IMR-90 (cell line): ENCODE measurements at regions not wholly inside any gene's neighbourhood (a gene's known extent, or its start where the extent isn't known, plus 50 kb on each side); places are given as distances from the start of the nearest gene placed in this dataset.

Source experiments
- ATAC-seq: fragments of 200-7000 bp; cut with Tn5 transposase; 2 replicates; pipeline ENCODE4 v1.9.1; 2020; ENCODE audit warnings: low read depth, mild to moderate bottlenecking, moderate library complexity
- BruUV-seq: library from RNA; stranded (reverse); fragments of 400-500 nt; replicated peaks from 2 replicates; lab custom pipeline; 2021; lab: Mats Ljungman, UMichigan
- CTCF ChIA-PET: fragments of 300-600 bp; formaldehyde crosslinking; extraction: SDS; loops from one replicate; lab custom pipeline; 2021; ENCODE audit warnings: antibody characterized with exemption; lab: Yijun Ruan, JAX
- POLR2A ChIA-PET: fragments of 300-600 bp; sonication (Branson Sonifier 250); formaldehyde crosslinking; loops from one replicate; lab custom pipeline; 2022; ENCODE audit warnings: antibody characterized with exemption; ENCODE audit not compliant: unreplicated experiment; lab: Charles Lee
- DNase-seq: peaks from one replicate; pipeline ENCODE4 v3.0.0; 2013
- H2AFZ ChIP-seq: replicated peaks from 2 replicates; pipeline ENCODE3; 2013; ENCODE audit warnings: low read length, mild to moderate bottlenecking; ENCODE audit not compliant: poor library complexity
- H2AK5ac ChIP-seq: 2 replicates; pipeline ENCODE4 v1.6.1; 2013; ENCODE audit warnings: low read depth, low read length, inconsistent platforms
- H2AK9ac ChIP-seq: replicated peaks from 2 replicates; pipeline ENCODE3; 2013; ENCODE audit warnings: mild to moderate bottlenecking, low read depth, low read length, moderate library complexity; ENCODE audit not compliant: poor library complexity
- H2BK120ac ChIP-seq: 2 replicates; pipeline ENCODE4 v1.6.1; 2013; ENCODE audit warnings: low read depth, low read length, inconsistent platforms
- H2BK15ac ChIP-seq: 3 replicates; pipeline ENCODE4 v1.6.1; 2013; ENCODE audit warnings: low read depth, low read length, inconsistent platforms
- H2BK20ac ChIP-seq: 2 replicates; pipeline ENCODE4 v1.6.1; 2013; ENCODE audit warnings: low read depth, mild to moderate bottlenecking, inconsistent platforms, low read length, moderate library complexity
- H2BK5ac ChIP-seq: 2 replicates; pipeline ENCODE4 v1.6.1; 2013; ENCODE audit warnings: mild to moderate bottlenecking, low read depth, low read length, inconsistent platforms; ENCODE audit not compliant: poor library complexity, severe bottlenecking
- H3K14ac ChIP-seq: replicated peaks from 2 replicates; pipeline ENCODE4 v1.6.1; 2013; ENCODE audit warnings: low read depth, low read length, inconsistent platforms
- H3K18ac ChIP-seq: 2 replicates; pipeline ENCODE4 v1.6.1; 2013; ENCODE audit warnings: low read depth, low read length, control low read depth
- H3K23ac ChIP-seq: 2 replicates; pipeline ENCODE4 v1.6.1; 2013; ENCODE audit warnings: low read depth, low read length, inconsistent platforms
- H3K27ac ChIP-seq: 2 replicates; pipeline ENCODE4 v1.5.1; 2013; ENCODE audit warnings: mild to moderate bottlenecking, control low read depth, low read length; ENCODE audit not compliant: insufficient read depth
- H3K27me3 ChIP-seq: 2 replicates; pipeline ENCODE4 v1.6.1; 2013; ENCODE audit warnings: low read length; ENCODE audit not compliant: control insufficient read depth, insufficient read depth
- H3K36me3 ChIP-seq: 2 replicates; pipeline ENCODE4 v1.6.1; 2013; ENCODE audit warnings: low read length, mixed read lengths; ENCODE audit not compliant: control insufficient read depth, insufficient read depth
- H3K4ac ChIP-seq: 2 replicates; pipeline ENCODE4 v1.6.1; 2013; ENCODE audit warnings: low read depth, low read length, inconsistent platforms
- H3K4me1 ChIP-seq: 2 replicates; pipeline ENCODE4 v1.6.1; 2013; ENCODE audit warnings: low read length, mixed read lengths; ENCODE audit not compliant: control insufficient read depth, insufficient read depth
- H3K4me2 ChIP-seq: 2 replicates; pipeline ENCODE4 v1.6.1; 2013; ENCODE audit warnings: low read depth, mild to moderate bottlenecking, control low read depth, low read length, moderate library complexity
- H3K4me3 ChIP-seq: 2 replicates; pipeline ENCODE4 v1.5.1; 2013; ENCODE audit warnings: low read depth, mild to moderate bottlenecking, control low read depth, low read length, moderate library complexity; ENCODE audit not compliant: insufficient read depth
- H3K56ac ChIP-seq: 2 replicates; pipeline ENCODE4 v1.6.1; 2013; ENCODE audit warnings: low read length, inconsistent platforms; ENCODE audit not compliant: insufficient read depth; ENCODE audit errors: extremely low read depth
- H3K79me1 ChIP-seq, 2 experiments: 2 replicates each; pipeline ENCODE4 v1.6.1; 2013; ENCODE audit warnings: low read length in 2 of 2, inconsistent platforms in 1 of 2, low read depth in 1 of 2
- H3K9ac ChIP-seq: 2 replicates; pipeline ENCODE4 v1.6.1; 2013; ENCODE audit warnings: low read depth, low read length, control low read depth
- H3K9me1 ChIP-seq: 2 replicates; pipeline ENCODE4 v1.6.1; 2013; ENCODE audit warnings: low read length, inconsistent platforms; ENCODE audit not compliant: insufficient read depth
- H3K9me3 ChIP-seq: 2 replicates; pipeline ENCODE4 v1.6.1; 2013; ENCODE audit warnings: low read length; ENCODE audit not compliant: control insufficient read depth, insufficient read depth
- H4K20me1 ChIP-seq: 2 replicates; pipeline ENCODE4 v1.6.1; 2013; ENCODE audit warnings: low read length, inconsistent platforms; ENCODE audit not compliant: insufficient read depth
- H4K5ac ChIP-seq: 2 replicates; pipeline ENCODE4 v1.6.1; 2013; ENCODE audit warnings: mild to moderate bottlenecking, low read depth, low read length, control low read depth
- H4K8ac ChIP-seq, 2 experiments: 2 replicates each; pipeline ENCODE4 v1.6.1; 2013; ENCODE audit warnings: low read depth in 2 of 2, low read length in 2 of 2, control low read depth in 1 of 2, inconsistent platforms in 1 of 2
- H4K91ac ChIP-seq: 2 replicates; pipeline ENCODE4 v1.6.1; 2013; ENCODE audit warnings: low read depth, low read length, inconsistent platforms; ENCODE audit not compliant: insufficient read depth
- CEBPB ChIP-seq: IDR thresholded peaks from 2 replicates; pipeline ENCODE4 v1.6.1; 2012; ENCODE audit warnings: low read depth, low read length, improper control_type of control experiment
- FOS ChIP-seq: fragments of 150-350 bp; IDR thresholded peaks from 2 replicates; pipeline ENCODE4 v1.6.1; 2016; ENCODE audit warnings: low read depth, low read length
- RAD21 ChIP-seq: IDR thresholded peaks from 2 replicates; pipeline ENCODE4 v1.6.1; 2012; ENCODE audit warnings: low read length, improper control_type of control experiment
- RCOR1 ChIP-seq: IDR thresholded peaks from 2 replicates; pipeline ENCODE4 v1.6.1; 2012; ENCODE audit warnings: mild to moderate bottlenecking, low read length, improper control_type of control experiment; ENCODE audit not compliant: insufficient replicate concordance
- SMC3 ChIP-seq: fragments of 150-350 bp; IDR thresholded peaks from 2 replicates; pipeline ENCODE4 v1.6.1; 2016; ENCODE audit warnings: low read depth, mild to moderate bottlenecking, antibody characterized with exemption, low read length, moderate library complexity
- WGBS, 2 experiments: methylation state at CpG; one replicate each; pipeline versions ENCODE4 v1.1.5 to v1.1.7; 2013; ENCODE audit warnings: missing lambda C conversion rate in 2 of 2; ENCODE audit not compliant: insufficient read length in 1 of 2; ENCODE audit errors: extremely low coverage in 2 of 2; 5-methylcytosine and 5-hydroxymethylcytosine counted together
- dilution Hi-C: fragments of 300-500 bp; cut with HindIII; formaldehyde crosslinking; loops from one replicate; pipeline ENCODE4 v1.14.3; 2018; ENCODE audit warnings: low sequenced_read_pairs; ENCODE audit not compliant: unreplicated experiment
- in situ Hi-C: fragments of 300-500 bp; cut with MboI; formaldehyde crosslinking; loops from 3 replicates; pipeline ENCODE4 v1.14.3; 2019; ENCODE audit warnings: low sequenced_read_pairs, inconsistent platforms, mixed read lengths
- intact Hi-C: fragments of 100-400 bp; cut with micrococcal nuclease; formaldehyde crosslinking; loops from 2 replicates; pipeline ENCODE4 v1.10.0; 2022
- TF ChIP-seq, protein P1 (sequence below): fragments of 150-350 bp; IDR thresholded peaks from 2 replicates; pipeline ENCODE4 v1.6.1; 2017; ENCODE audit warnings: mild to moderate bottlenecking, antibody characterized with exemption, low read length, low read depth

DNA sequence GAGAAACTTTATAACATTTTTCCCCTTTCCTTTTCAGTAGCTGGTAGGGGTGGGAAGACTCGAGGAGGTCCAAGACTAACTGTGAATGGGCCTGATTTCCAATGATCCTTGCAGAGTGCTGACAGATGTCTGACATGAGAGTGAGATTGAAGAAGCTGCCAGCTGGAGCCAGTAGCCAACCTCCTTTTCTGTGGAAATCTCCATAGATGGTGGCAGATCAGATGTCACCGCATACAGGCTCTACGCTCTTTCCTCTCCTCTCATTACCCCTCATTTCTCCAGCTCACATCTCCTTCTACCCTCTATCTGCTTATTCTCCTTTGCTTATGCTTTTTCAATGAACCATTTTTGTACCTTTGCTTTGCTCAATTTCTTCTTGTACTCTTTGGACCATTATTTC, 395.2 kb upstream of the TNC start:
- Histone ChIP-seq H4K5ac (no peak overlapping the region), H3K4ac (no peak overlapping the region), H2AFZ (no peak overlapping the region), H3K18ac (no peak overlapping the region), H3K56ac (no peak overlapping the region; the same call in 1 of the 2 replicates), H2AK9ac (no peak overlapping the region), H4K91ac (no peak overlapping the region), H3K4me2 (no peak overlapping the region), H3K9me3 (no peaks in the 10 kb centered on the region), H3K79me1 (no peaks in the 10 kb centered on the region), H2AK5ac (no peak overlapping the region), H2BK5ac (no peak overlapping the region), H3K4me3 (no peak overlapping the region), H3K27ac (no peak overlapping the region), H3K36me3 (no peaks in the 10 kb centered on the region), H3K27me3 (no peaks in the 10 kb centered on the region), H3K4me1 (peaks cover 5% of the 10 kb centered on the region), H4K8ac (no peak overlapping the region), H3K9ac (no peak overlapping the region), H3K9me1 (peaks cover under 1% of the 10 kb centered on the region; the same call in 1 of the 2 replicates), H3K23ac (peak overlapping the region; percentile 42; the same call in 1 of the 2 replicates), H2BK20ac (no peak overlapping the region; the same call in 1 of the 2 replicates), H3K14ac (no peak overlapping the region), H4K20me1 (no peaks in the 10 kb centered on the region), H2BK120ac (no peak overlapping the region), H2BK15ac (no peak overlapping the region; the same call in 2 of the 3 replicates)
- WGBS, 2 experiments = no CpG with 5 or more reads among the region's 3 CpGs
- intact Hi-C loops = no loop called here
- no TSS peak for BruUV-seq
- ChIA-PET CTCF (no interaction called here), POLR2A (no interaction called here)
- TF ChIP-seq RCOR1 = no peak
- TF ChIP-seq FOS = no peak
- no peak for TF ChIP-seq SMC3
- no peak for TF ChIP-seq RAD21
- TF ChIP-seq, protein P1, sequence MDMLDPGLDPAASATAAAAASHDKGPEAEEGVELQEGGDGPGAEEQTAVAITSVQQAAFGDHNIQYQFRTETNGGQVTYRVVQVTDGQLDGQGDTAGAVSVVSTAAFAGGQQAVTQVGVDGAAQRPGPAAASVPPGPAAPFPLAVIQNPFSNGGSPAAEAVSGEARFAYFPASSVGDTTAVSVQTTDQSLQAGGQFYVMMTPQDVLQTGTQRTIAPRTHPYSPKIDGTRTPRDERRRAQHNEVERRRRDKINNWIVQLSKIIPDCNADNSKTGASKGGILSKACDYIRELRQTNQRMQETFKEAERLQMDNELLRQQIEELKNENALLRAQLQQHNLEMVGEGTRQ = no peak
- TF ChIP-seq CEBPB = no peak
- dilution Hi-C loops = no loop called here
- no peak for DNase-seq
- ATAC-seq = no peak
- in situ Hi-C loops = loop anchor here (25.0 kb wide), 1 partner anchor 1076 kb away; no protein-coding TSS in a partner anchor
